Body of pancreas (tissue), 4 donors: ENCODE measurements at regions not wholly inside any gene's neighbourhood (a gene's known extent, or its start where the extent isn't known, plus 50 kb on each side); places are given as distances from the start of the nearest gene placed in this dataset.

ENCODE experiments used
- POLR2A ChIP-seq, 3 donors: fragments of 450-650 bp; IDR thresholded peaks; one replicate each; pipeline ENCODE4 v1.6.1; 2016; ENCODE audit warnings: antibody characterized with exemption in 3 of 3, mild to moderate bottlenecking in 2 of 3
- TF ChIP-seq, protein P1 (sequence below), 7 experiments: fragments of 450-650 bp in 4 of 7; fragments of 200-600 bp in 3 of 7; sonication (generic) in 3 of 7; IDR thresholded peaks; one replicate each; pipeline ENCODE4 v1.5.1; 2016 to 2019; ENCODE audit warnings: antibody characterized with exemption in 7 of 7

DNA sequence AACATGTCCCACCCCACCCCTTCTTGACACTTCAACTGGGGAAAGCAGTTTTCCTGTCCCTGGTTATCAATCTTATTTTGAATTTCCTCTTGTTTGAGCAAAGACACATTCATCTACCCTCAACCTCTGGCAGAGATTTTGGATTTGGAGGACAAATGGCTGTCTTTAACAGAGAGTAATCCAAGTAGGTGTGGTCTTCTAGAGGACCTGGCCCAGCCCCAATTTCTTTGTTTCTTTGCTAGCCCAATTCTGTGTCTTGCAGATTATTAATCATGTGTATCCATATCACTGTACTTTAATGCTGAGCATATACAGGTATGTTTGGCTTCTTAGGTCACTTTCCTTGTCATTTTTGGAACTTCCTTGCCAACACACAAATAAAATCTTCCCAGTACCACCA is 58.8 kb upstream of the ADCY1 start:
- TF ChIP-seq POLR2A (IDR thresholded peaks at IDR 0.05), result no peak
- TF ChIP-seq, protein P1, sequence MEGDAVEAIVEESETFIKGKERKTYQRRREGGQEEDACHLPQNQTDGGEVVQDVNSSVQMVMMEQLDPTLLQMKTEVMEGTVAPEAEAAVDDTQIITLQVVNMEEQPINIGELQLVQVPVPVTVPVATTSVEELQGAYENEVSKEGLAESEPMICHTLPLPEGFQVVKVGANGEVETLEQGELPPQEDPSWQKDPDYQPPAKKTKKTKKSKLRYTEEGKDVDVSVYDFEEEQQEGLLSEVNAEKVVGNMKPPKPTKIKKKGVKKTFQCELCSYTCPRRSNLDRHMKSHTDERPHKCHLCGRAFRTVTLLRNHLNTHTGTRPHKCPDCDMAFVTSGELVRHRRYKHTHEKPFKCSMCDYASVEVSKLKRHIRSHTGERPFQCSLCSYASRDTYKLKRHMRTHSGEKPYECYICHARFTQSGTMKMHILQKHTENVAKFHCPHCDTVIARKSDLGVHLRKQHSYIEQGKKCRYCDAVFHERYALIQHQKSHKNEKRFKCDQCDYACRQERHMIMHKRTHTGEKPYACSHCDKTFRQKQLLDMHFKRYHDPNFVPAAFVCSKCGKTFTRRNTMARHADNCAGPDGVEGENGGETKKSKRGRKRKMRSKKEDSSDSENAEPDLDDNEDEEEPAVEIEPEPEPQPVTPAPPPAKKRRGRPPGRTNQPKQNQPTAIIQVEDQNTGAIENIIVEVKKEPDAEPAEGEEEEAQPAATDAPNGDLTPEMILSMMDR (IDR thresholded peaks at IDR 0.05), result no peak
